ENCODE measurements at regions not wholly inside any gene's neighbourhood (a gene's known extent, or its start where the extent isn't known, plus 50 kb on each side); places are given as distances from the start of the nearest gene placed in this dataset.

DNA sequence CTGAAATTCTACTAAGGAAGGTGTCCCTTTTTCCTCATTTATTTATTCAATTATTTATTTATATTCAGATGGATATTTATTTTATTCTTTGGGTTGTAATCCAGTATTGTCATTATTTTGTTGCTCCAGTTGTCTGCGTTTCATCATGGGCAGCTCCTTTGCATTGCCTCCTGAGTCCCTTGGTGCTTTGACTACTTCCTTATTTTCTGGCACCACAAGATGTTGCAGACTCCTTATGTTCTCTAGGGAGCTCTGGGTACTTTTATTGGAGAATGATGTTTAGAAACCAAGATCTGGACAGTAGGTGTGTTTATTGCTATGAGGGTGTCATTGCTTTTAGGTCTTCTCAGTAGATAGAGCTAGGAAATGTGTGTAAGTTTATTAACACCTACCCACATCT lies 59.9 kb upstream of the ERRFI1 start:
- no peak for DNase-seq (ENCODE audit: low read depth)

DNA sequence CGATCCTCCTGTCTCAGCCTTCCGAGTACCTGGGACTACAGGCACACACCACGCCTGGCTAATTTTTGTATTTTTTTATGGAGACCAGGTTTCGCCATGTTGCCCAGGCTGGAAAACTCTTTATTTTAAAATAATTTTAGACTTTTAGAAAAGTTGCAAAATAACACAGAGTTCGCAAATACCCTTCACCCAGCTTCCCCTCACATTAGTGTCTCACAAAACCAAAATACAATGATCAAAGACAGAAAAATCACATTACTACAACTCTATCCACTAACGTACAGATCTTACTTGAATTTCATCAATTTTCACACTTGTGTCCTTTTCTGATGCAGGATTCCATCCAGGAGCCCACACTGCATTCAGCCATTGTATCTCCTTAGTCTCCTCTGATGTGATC lies 58.8 kb upstream of the ERRFI1 start:
- DNase-seq (ENCODE audit: low read depth): no peak

DNA sequence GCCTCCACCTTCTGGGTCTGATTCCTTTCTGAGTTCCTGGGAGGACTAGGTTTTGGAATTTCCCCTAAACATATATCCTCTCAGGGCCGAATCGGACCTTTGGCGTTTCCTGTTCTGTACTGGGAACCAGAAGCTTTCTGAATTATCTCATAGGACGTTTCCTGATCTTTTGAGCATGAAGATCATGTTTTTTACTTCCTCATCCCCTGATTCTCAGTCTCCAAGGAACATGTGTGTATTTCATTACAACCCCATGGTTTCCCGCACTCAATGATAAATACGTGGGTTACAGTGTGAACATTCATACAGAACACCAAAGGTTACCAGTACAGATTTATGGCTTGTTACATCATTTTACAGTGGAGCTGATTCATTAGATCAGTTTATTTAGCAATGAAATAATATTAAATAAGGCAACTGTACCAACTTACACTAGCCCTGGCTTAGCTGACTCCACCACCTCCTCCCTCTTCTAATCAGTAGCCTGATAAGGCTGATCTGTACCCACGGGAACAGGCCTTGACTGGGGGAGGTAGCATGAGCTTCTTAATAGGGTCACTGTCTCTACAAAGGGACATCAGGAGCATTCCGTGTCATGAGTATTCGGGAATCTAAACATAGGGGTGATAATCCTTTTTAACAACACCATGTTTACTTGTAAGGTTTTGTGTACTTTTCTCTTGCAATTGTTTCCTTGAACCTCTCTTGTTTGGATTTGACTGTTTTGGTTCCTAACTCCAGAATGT lies 57.8 kb upstream of the ERRFI1 start:
- DNase-seq (ENCODE audit: low read depth): no peak

DNA sequence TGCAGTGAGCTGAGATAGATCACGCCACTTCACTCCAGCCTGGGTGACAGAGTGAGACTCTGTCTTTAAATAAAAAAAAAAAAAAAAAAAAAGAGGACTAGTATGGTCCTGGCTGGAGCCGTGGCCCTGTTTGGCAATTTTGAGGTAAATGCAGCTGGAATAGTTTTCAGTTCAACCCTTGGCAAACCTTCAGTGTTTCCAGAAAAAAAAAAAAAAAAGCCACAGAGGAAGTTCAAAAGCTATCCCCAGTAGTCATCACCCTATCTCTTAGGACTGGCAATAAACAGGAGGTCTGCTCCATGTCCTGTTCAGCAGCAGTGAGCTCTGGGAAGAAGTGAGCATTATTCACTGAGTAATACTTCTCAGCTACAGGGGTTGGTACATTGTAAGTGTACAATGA lies 56.8 kb upstream of the ERRFI1 start:
- DNase-seq (ENCODE audit: low read depth): peak; percentile 76

DNA sequence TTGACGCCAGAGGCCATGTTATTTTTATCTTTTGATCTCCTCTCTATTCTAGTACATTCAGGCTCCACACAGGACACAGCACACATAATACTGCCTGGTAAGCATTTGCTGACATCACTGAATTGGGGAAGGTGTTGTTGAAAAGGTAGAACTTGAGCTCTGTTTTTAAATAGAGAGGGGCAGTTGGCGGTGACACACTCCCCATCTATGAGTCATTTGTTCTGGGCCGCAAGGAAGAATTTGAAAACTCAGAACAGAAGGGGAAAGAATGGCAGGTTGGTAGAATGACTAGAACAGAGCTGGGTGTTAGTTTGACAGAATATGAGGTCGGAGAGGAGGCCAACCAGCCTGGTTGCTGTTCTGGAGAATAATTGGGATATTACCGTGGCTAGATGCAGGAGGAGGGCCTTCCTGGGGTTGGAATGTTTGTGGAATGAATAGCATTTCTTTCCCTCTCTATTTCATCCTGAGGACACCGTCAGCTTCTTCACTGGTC lies 52.1 kb upstream of the ERRFI1 start:
- peak; percentile 31 for DNase-seq (ENCODE audit: low read depth)

DNA sequence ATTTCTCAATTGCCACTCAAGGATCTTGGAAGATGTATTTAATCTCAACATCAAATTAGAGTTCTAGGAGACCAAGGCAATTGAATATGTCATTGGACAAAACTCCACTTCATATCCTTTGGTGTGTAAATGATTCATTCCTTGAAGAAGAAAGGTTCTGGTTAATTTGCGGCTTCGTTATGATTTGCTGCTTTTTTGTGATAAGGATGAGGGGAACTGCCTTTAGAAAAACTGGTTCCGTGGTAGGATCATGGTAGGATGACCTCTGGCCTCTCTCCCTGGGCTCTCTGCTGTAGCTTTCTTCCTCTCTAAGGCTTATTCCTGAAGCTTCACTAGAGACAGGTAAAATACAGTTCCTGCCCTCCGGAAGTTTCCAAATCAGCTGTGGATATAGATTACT lies 51.5 kb upstream of the ERRFI1 start:
- DNase-seq (ENCODE audit: low read depth): no peak

DNA sequence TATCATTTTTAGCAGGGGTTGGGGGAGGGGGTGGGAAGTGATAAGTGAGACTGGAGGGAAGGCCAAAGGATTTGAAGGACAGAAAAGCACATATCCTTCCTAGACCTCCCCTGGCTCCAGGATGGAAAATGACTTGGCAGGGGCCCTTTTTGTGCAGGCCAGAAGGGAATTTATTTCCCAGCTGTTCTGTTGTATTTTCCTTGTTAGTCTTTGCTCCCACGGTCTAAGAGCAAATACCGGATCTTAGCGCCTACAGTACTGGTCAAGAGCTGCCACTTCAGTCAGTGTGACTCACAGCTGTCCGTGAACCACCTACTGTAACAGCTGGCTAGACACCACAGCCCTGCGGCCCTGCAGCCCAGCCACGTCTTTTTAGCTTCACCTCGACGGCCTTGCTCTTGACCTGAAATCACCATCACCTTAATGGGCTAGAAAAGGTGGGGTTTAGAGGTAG lies 51.0 kb upstream of the ERRFI1 start:
- peak; percentile 67 for DNase-seq (ENCODE audit: low read depth)

DNA sequence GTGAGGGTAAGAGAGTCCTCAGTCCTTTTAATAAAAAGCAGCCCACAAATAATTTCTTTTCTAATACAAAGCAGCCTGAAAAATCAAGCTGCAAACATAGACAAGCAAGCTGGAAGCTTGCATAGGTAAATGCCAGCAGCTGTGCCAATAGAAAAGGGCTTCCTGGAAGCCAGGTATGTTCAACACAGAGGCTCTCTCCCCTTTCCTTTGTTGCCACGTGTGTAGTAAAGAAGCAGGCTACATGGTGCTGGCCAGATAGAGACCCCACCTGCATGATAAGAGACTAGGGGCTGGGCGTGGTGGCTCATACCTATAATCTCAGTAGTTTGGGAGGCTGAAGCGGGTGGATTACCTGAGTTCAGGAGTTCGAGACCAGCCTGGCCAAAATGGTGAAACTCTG lies 50.1 kb upstream of the ERRFI1 start:
- DNase-seq (ENCODE audit: low read depth): no peak
